H1 (cell line): ENCODE measurements at regions not wholly inside any gene's neighbourhood (a gene's known extent, or its start where the extent isn't known, plus 50 kb on each side); places are given as distances from the start of the nearest gene placed in this dataset.

ENCODE experiments used
- CTCF ChIA-PET: fragments of 300-600 bp; sonication (Branson Sonifier 250); formaldehyde crosslinking; loops from one replicate; lab custom pipeline; 2021; ENCODE audit not compliant: partially characterized antibody; lab: Charles Lee
- POLR2A ChIA-PET: fragments of 300-600 bp; sonication (Branson Sonifier 250); formaldehyde crosslinking; loops from one replicate; lab custom pipeline; 2021; ENCODE audit warnings: inconsistent platforms; ENCODE audit not compliant: partially characterized antibody; lab: Charles Lee
- DNase-seq, 2 experiments: peaks; one replicate each; pipeline versions ENCODE4 v3.0.0 to v3.0.0-alpha.2; 2010 to 2022; ENCODE audit warnings: low spot score in 2 of 2, low read depth in 1 of 2, mixed read lengths in 1 of 2
- FAIRE-seq: peaks from 2 replicates; lab custom pipeline; 2011; peaks lifted over from hg19 to GRCh38; lab: Jason Lieb, UNC
- H2AFZ ChIP-seq: 2 replicates; pipeline ENCODE4 v1.8.1; 2012; ENCODE audit warnings: low read length, inconsistent platforms
- H2AK5ac ChIP-seq: 2 replicates; pipeline ENCODE4 v1.6.1; 2013; ENCODE audit warnings: low read depth, low read length
- H2BK120ac ChIP-seq: replicated peaks from 2 replicates; pipeline ENCODE3; 2013; ENCODE audit warnings: low read depth, low read length, inconsistent platforms
- H2BK12ac ChIP-seq: 2 replicates; pipeline ENCODE4 v1.6.1; 2013; ENCODE audit warnings: low read depth, low read length
- H2BK15ac ChIP-seq: 2 replicates; pipeline ENCODE4 v1.6.1; 2013; ENCODE audit warnings: low read length
- H2BK20ac ChIP-seq: 2 replicates; pipeline ENCODE4 v1.6.1; 2013; ENCODE audit warnings: low read length
- H2BK5ac ChIP-seq: 2 replicates; pipeline ENCODE4 v1.6.1; 2013; ENCODE audit warnings: low read depth, low read length
- H3K14ac ChIP-seq: 2 replicates; pipeline ENCODE4 v1.6.1; 2013; ENCODE audit warnings: inconsistent platforms; ENCODE audit not compliant: insufficient read length
- H3K18ac ChIP-seq: 2 replicates; pipeline ENCODE4 v1.6.1; 2013; ENCODE audit warnings: low read length; ENCODE audit errors: extremely low read depth
- H3K23ac ChIP-seq: 2 replicates; pipeline ENCODE4 v1.6.1; 2013; ENCODE audit warnings: inconsistent platforms; ENCODE audit not compliant: insufficient read length
- H3K23me2 ChIP-seq: 2 replicates; pipeline ENCODE4 v1.6.1; 2013; ENCODE audit warnings: low read depth, low read length
- H3K27ac ChIP-seq: 2 replicates; pipeline ENCODE4 v1.6.1; 2011; ENCODE audit warnings: low read depth, low read length, inconsistent platforms
- H3K27me3 ChIP-seq, 4 experiments: replicated peaks in 1 of 4; 1 replicate in 1 of 4; 2 replicates in 3 of 4; pipeline versions ENCODE4 v1.6.1 to v1.8.1; 2011 to 2013; ENCODE audit warnings: low read length in 3 of 4, mild to moderate bottlenecking in 3 of 4, inconsistent platforms in 2 of 4, mixed read lengths in 2 of 4, moderate library complexity in 1 of 4; ENCODE audit not compliant: control insufficient read depth in 3 of 4, insufficient read depth in 3 of 4; ENCODE audit errors: extremely low read depth in 1 of 4
- H3K36me3 ChIP-seq, 4 experiments: 2 replicates each; pipeline versions ENCODE4 v1.6.1 to v1.8.1; 2011 to 2013; ENCODE audit warnings: mild to moderate bottlenecking in 4 of 4, low read length in 3 of 4, moderate library complexity in 2 of 4, control low read depth in 1 of 4, inconsistent platforms in 1 of 4; ENCODE audit not compliant: insufficient read depth in 4 of 4, control insufficient read depth in 2 of 4
- H3K4ac ChIP-seq: replicated peaks from 2 replicates; pipeline ENCODE3; 2013; ENCODE audit warnings: low read length, low read depth, mixed read lengths, inconsistent platforms; ENCODE audit not compliant: insufficient read length
- H3K4me1 ChIP-seq, 4 experiments: replicated peaks in 1 of 4; 1 replicate in 1 of 4; 2 replicates in 3 of 4; pipeline versions ENCODE4 v1.6.1 to v1.8.1; 2011 to 2013; ENCODE audit warnings: low read length in 3 of 4, inconsistent platforms in 2 of 4, mixed read lengths in 1 of 4; ENCODE audit not compliant: insufficient read depth in 4 of 4, control insufficient read depth in 3 of 4
- H3K4me2 ChIP-seq, 2 experiments: 2 replicates each; pipeline versions ENCODE4 v1.6.1 to v1.8.1; 2011 to 2013; ENCODE audit warnings: low read depth in 2 of 2, low read length in 2 of 2, control low read depth in 1 of 2, inconsistent platforms in 1 of 2, mild to moderate bottlenecking in 1 of 2; ENCODE audit not compliant: insufficient read depth in 1 of 2
- H3K4me3 ChIP-seq, 4 experiments: fragments of 200-600, 300-600 bp in 1 of 4; sonication (generic), shearing (Covaris generic), sonication (Bioruptor Twin) in 1 of 4; 2 replicates each; pipeline versions ENCODE4 v1.5.1 to v1.8.1; 2011 to 2016; ENCODE audit warnings: low read length in 4 of 4, low read depth in 3 of 4, control low read depth in 2 of 4, inconsistent platforms in 2 of 4, mild to moderate bottlenecking in 2 of 4, mixed read lengths in 1 of 4, moderate library complexity in 1 of 4; ENCODE audit not compliant: insufficient read depth in 2 of 4; ENCODE audit errors: extremely low read depth in 1 of 4
- H3K56ac ChIP-seq: replicated peaks from 2 replicates; pipeline ENCODE3; 2013; ENCODE audit warnings: low read depth, mild to moderate bottlenecking, mixed read lengths, low read length, inconsistent platforms; ENCODE audit not compliant: insufficient read length
- H3K79me1 ChIP-seq: 2 replicates; pipeline ENCODE4 v1.6.1; 2013; ENCODE audit warnings: low read depth, low read length, control low read depth
- H3K79me2 ChIP-seq, 2 experiments: 2 replicates each; pipeline versions ENCODE4 v1.6.1 to v1.8.1; 2012 to 2013; ENCODE audit warnings: low read length in 2 of 2, mild to moderate bottlenecking in 2 of 2, inconsistent platforms in 1 of 2; ENCODE audit not compliant: insufficient read depth in 2 of 2, control insufficient read depth in 1 of 2
- H3K9ac ChIP-seq, 4 experiments: replicated peaks in 1 of 4; 1 replicate in 1 of 4; 2 replicates in 3 of 4; pipeline versions ENCODE4 v1.6.1 to v1.8.1; 2011 to 2013; ENCODE audit warnings: low read depth in 3 of 4, low read length in 3 of 4, control low read depth in 2 of 4, mild to moderate bottlenecking in 2 of 4, moderate library complexity in 2 of 4, inconsistent platforms in 1 of 4; ENCODE audit errors: extremely low read depth in 1 of 4
- H3K9me3 ChIP-seq, 2 experiments: 2 replicates each; pipeline versions ENCODE4 v1.6.1 to v1.8.1; 2012 to 2013; ENCODE audit warnings: mild to moderate bottlenecking in 2 of 2, moderate library complexity in 2 of 2, control low read depth in 1 of 2, inconsistent platforms in 1 of 2, low read depth in 1 of 2, low read length in 1 of 2, mixed read lengths in 1 of 2; ENCODE audit not compliant: insufficient read depth in 2 of 2
- H4K20me1 ChIP-seq, 2 experiments: replicated peaks in 1 of 2; 2 replicates each; pipeline versions ENCODE3 to v1.8.1; 2011 to 2013; ENCODE audit warnings: inconsistent platforms in 2 of 2, low read length in 2 of 2, mild to moderate bottlenecking in 1 of 2; ENCODE audit not compliant: insufficient read depth in 2 of 2, control insufficient read depth in 1 of 2
- H4K5ac ChIP-seq: 2 replicates; pipeline ENCODE4 v1.6.1; 2013; ENCODE audit warnings: low read length, low read depth, mixed read lengths, inconsistent platforms; ENCODE audit not compliant: insufficient read length
- H4K8ac ChIP-seq: 2 replicates; pipeline ENCODE4 v1.8.0; 2013; ENCODE audit warnings: mild to moderate bottlenecking, moderate library complexity, low read length, inconsistent platforms; ENCODE audit not compliant: insufficient read depth; ENCODE audit errors: extremely low read depth
- H4K91ac ChIP-seq: replicated peaks from 2 replicates; pipeline ENCODE3; 2013; ENCODE audit warnings: low read length, mixed read lengths, inconsistent platforms; ENCODE audit not compliant: insufficient read length
- BCL11A ChIP-seq, 2 experiments: IDR thresholded peaks; one replicate each; pipeline ENCODE4 v1.6.1; 2011; ENCODE audit warnings: low read depth in 2 of 2, low read length in 2 of 2, mild to moderate bottlenecking in 2 of 2
- BRCA1 ChIP-seq: IDR thresholded peaks from 2 replicates; pipeline ENCODE4 v1.6.1; 2012; ENCODE audit warnings: low read depth, low read length, improper control_type of control experiment
- CBX5 ChIP-seq: fragments of 300-800, 300-1000 bp; sonication (generic); IDR thresholded peaks from 2 replicates; pipeline ENCODE4 v1.7.1; 2016; ENCODE audit warnings: antibody characterized with exemption, low read length, low read depth
- EZH2 ChIP-seq: fragments of 200-600 bp; sonication (generic); IDR thresholded peaks from 2 replicates; pipeline ENCODE4 v1.7.1; 2012; ENCODE audit warnings: low read depth, mild to moderate bottlenecking, moderate library complexity, low read length, inconsistent platforms; ENCODE audit not compliant: severe bottlenecking
- GABPA ChIP-seq: IDR thresholded peaks from 2 replicates; pipeline ENCODE4 v1.6.1; 2011; ENCODE audit warnings: mild to moderate bottlenecking, low read length, moderate library complexity, borderline replicate concordance; ENCODE audit not compliant: insufficient read depth
- HDAC6 ChIP-seq: IDR thresholded peaks from one replicate; pipeline ENCODE4 v1.7.1; 2012; ENCODE audit warnings: low read depth, mild to moderate bottlenecking, inconsistent platforms, low read length, moderate library complexity
- PHF8 ChIP-seq: fragments of 200-600 bp; sonication (generic); conservative IDR thresholded peaks from 2 replicates; pipeline ENCODE4 v1.7.1; 2012; ENCODE audit warnings: low read depth, mild to moderate bottlenecking, inconsistent platforms, low read length, moderate library complexity
- POLR2AphosphoS5 ChIP-seq: IDR thresholded peaks from 2 replicates; pipeline ENCODE4 v1.6.1; 2011; ENCODE audit warnings: low read depth, low read length
- RAD21 ChIP-seq, 2 experiments: IDR thresholded peaks in 1 of 2; conservative IDR thresholded peaks in 1 of 2; 2 replicates each; pipeline ENCODE4 v1.6.1; 2011; ENCODE audit warnings: low read depth in 2 of 2, low read length in 2 of 2, improper control_type of control experiment in 1 of 2, inconsistent platforms in 1 of 2, mild to moderate bottlenecking in 1 of 2, moderate library complexity in 1 of 2
- RFX5 ChIP-seq: IDR thresholded peaks from 2 replicates; pipeline ENCODE4 v1.6.1; 2011; ENCODE audit warnings: low read depth, low read length, improper control_type of control experiment, borderline replicate concordance
- SIX5 ChIP-seq: IDR thresholded peaks from 2 replicates; pipeline ENCODE4 v1.6.1; 2011; ENCODE audit warnings: mild to moderate bottlenecking, low read depth, low read length
- SP4 ChIP-seq: IDR thresholded peaks from 2 replicates; pipeline ENCODE4 v1.6.1; 2012; ENCODE audit warnings: low read length, inconsistent platforms
- SUZ12 ChIP-seq: fragments of 200-600 bp; sonication (generic); IDR thresholded peaks from 2 replicates; pipeline ENCODE4 v1.6.1; 2012; ENCODE audit warnings: mild to moderate bottlenecking, inconsistent platforms, low read length, moderate library complexity, mixed read lengths
- TAF1 ChIP-seq: IDR thresholded peaks from 2 replicates; pipeline ENCODE4 v1.6.1; 2011; ENCODE audit warnings: mild to moderate bottlenecking, low read depth, low read length
- TEAD4 ChIP-seq: IDR thresholded peaks from 2 replicates; pipeline ENCODE4 v1.6.1; 2012; ENCODE audit warnings: low read depth, low read length, inconsistent platforms, mixed read lengths
- WGBS, 2 experiments: shearing (Covaris generic) in 1 of 2; methylation state at CpG; one replicate each; pipeline versions ENCODE4 v1.1.6 to v1.1.7; 2013 to 2015; ENCODE audit warnings: low lambda C conversion rate in 2 of 2, mixed read lengths in 2 of 2, inconsistent platforms in 1 of 2, low coverage in 1 of 2, missing lambda C conversion rate in 1 of 2; ENCODE audit not compliant: insufficient replicate concordance in 2 of 2, insufficient coverage in 1 of 2, insufficient read length in 1 of 2; ENCODE audit errors: extremely low coverage in 1 of 2, missing lambda C conversion rate in 1 of 2; 5-methylcytosine and 5-hydroxymethylcytosine counted together

DNA sequence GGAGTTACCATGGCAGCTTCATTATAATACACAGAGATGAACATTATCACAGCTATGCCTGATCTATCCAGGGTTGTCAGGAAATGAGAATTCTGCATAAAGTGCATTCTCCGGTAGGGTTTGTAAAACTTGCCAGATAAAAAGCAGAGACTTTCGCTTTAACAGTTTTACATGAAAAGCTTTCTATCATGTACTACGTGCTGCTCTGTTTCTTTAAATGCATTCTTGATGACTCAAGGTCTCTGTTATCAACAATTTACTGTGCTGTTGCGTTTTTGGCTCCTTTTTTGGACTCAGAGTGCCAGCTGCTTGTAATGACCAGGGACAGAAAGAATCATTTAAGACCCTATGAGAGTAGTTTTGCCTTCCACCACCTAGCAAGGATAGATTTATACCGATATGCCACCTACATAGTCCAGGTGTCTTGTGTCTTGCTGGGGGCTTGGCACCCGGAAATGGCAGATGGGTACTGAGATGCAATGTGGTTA, 371.2 kb downstream of the BTG1 start:
- H4K5ac ChIP-seq: no peak overlapping the region
- H3K4me2 ChIP-seq: no peak overlapping the region
- 83% methylated on average over 6 of the region's 6 CpGs; no CpG with 5 or more reads in 1 of the 2 experiments for WGBS, 2 experiments
- H3K9me3 ChIP-seq: no peaks in the 10 kb centered on the region
- no peak overlapping the region for H3K27ac ChIP-seq
- no peak overlapping the region for H3K4ac ChIP-seq
- H2AK5ac ChIP-seq: no peak overlapping the region
- no peak overlapping the region for H3K23ac ChIP-seq
- no peaks in the 10 kb centered on the region for H3K27me3 ChIP-seq
- no peaks in the 10 kb centered on the region; a peak in 1 of 7 replicates for H3K4me1 ChIP-seq
- H4K91ac ChIP-seq: no peak overlapping the region
- no peak overlapping the region for H2BK12ac ChIP-seq
- no peak overlapping the region for H2BK120ac ChIP-seq
- H4K8ac ChIP-seq: no peak overlapping the region; the same call in 1 of the 2 replicates
- H3K4me3 ChIP-seq: no peak overlapping the region
- no peaks in the 10 kb centered on the region for H3K36me3 ChIP-seq
- H3K79me1 ChIP-seq: no peaks in the 10 kb centered on the region
- H3K79me2 ChIP-seq: no peaks in the 10 kb centered on the region
- FAIRE-seq: no peak
- DNase-seq: no peak
- POLR2A ChIA-PET: no interaction called here
- no peak overlapping the region for H3K18ac ChIP-seq
- H2BK15ac ChIP-seq: no peak overlapping the region
- H3K23me2 ChIP-seq: no peaks in the 10 kb centered on the region
- H3K56ac ChIP-seq: no peak overlapping the region
- no peak overlapping the region for H2AFZ ChIP-seq
- CTCF ChIA-PET: interaction anchor here (0.7 kb wide), 1 partner anchor 38 kb away, joined by 3 read pairs; no protein-coding TSS in a partner anchor
- no peak overlapping the region for H3K9ac ChIP-seq
- H3K14ac ChIP-seq: no peak overlapping the region
- no peak overlapping the region for H2BK5ac ChIP-seq
- H4K20me1 ChIP-seq: no peaks in the 10 kb centered on the region
- H2BK20ac ChIP-seq: no peak overlapping the region
- TF ChIP-seq TAF1 (no peak), SP4 (no peak), SIX5 (no peak), HDAC6 (no peak), TEAD4 (no peak), CBX5 (no peak), PHF8 (no peak), BCL11A (IDR thresholded peaks at IDR 0.05; ENCODE audit: low read depth in 2 of 2, low read length in 2 of 2) (no peak), EZH2 (no peak), RAD21 (IDR thresholded peaks at IDR 0.05 in 1 of 2, conservative IDR thresholded peaks at IDR 0.05 in 1 of 2; ENCODE audit: low read depth in 2 of 2, low read length in 2 of 2) (no peak), SUZ12 (no peak), GABPA (no peak), POLR2AphosphoS5 (no peak), BRCA1 (no peak), RFX5 (no peak)
